ENCODE measurements at regions not wholly inside any gene's neighbourhood (a gene's known extent, or its start where the extent isn't known, plus 50 kb on each side); places are given as distances from the start of the nearest gene placed in this dataset.

DNA sequence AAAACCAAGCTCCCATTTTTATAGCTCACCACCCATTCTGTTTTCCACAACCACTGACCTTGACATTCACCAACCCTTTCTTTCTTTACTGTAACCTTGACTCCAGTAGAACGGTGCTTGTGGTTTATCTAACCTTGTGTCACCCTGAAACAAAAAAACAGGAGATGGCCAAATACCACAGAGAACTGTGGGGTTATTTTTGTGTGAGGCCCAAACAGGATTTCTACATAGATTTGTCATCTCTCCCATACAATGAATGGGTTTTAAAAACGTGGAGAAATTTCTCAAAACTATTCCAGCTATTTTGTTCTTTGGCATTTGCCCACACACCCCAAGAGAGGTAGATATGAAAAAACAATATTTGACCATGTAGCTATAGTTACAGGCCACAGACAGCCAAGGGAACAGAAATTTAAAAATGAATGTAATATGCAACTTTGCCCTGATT is 231.3 kb upstream of the TANK start:
- H3K27ac ChIP-seq (ENCODE audit: insufficient read depth, low read length, poor library complexity, severe bottlenecking) = no peak overlapping the region

DNA sequence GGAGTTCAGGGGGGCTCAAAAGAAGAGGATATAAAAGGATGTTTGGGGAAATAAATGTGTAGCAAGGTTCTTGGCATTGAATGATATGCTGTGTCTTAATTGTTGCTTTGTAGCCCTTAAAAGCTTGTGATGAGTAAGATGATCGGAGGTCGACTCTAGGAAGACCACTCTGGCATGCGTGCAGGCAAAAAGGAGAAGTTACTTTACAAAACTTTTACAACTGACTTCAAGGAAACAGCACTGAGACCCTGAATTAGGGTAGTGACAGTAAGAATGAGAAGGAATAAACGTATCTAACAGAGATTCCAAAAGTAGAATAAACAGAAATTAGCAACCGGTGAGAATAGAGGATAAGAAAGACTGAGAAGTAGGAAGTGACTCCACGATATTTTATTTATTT is 228.7 kb upstream of the TANK start:
- no peak for DNase-seq
- no peak overlapping the region for H3K27ac ChIP-seq (ENCODE audit: insufficient read depth, low read length, poor library complexity, severe bottlenecking)
- H3K36me3 ChIP-seq (ENCODE audit: control insufficient read depth, insufficient read depth, low read length) = no peaks in the 10 kb centered on the region
- no peaks in the 10 kb centered on the region for H3K4me1 ChIP-seq (ENCODE audit: control insufficient read depth, insufficient read depth, low read length, poor library complexity, severe bottlenecking)
- no peaks in the 10 kb centered on the region for H3K9me3 ChIP-seq (ENCODE audit: control insufficient read depth, low read length)
- H3K4me3 ChIP-seq (ENCODE audit: insufficient read depth, low read depth, low read length, poor library complexity, severe bottlenecking) = no peak overlapping the region
- H3K27me3 ChIP-seq (replicated peaks; ENCODE audit: control insufficient read depth, insufficient read depth, low read length, poor library complexity, severe bottlenecking) = no peaks in the 10 kb centered on the region

More for the DNA sequence above, 231.3 kb upstream of the TANK start:
- no peaks in the 10 kb centered on the region for H3K4me1 ChIP-seq (ENCODE audit: control insufficient read depth, insufficient read depth, low read length, poor library complexity, severe bottlenecking)
- DNase-seq = no peak
- H3K4me3 ChIP-seq (ENCODE audit: insufficient read depth, low read depth, low read length, poor library complexity, severe bottlenecking) = no peak overlapping the region
- H3K36me3 ChIP-seq (ENCODE audit: control insufficient read depth, insufficient read depth, low read length) = no peaks in the 10 kb centered on the region
- H3K9me3 ChIP-seq (ENCODE audit: control insufficient read depth, low read length) = no peaks in the 10 kb centered on the region
- H3K27me3 ChIP-seq (replicated peaks; ENCODE audit: control insufficient read depth, insufficient read depth, low read length, poor library complexity, severe bottlenecking) = no peaks in the 10 kb centered on the region

DNA sequence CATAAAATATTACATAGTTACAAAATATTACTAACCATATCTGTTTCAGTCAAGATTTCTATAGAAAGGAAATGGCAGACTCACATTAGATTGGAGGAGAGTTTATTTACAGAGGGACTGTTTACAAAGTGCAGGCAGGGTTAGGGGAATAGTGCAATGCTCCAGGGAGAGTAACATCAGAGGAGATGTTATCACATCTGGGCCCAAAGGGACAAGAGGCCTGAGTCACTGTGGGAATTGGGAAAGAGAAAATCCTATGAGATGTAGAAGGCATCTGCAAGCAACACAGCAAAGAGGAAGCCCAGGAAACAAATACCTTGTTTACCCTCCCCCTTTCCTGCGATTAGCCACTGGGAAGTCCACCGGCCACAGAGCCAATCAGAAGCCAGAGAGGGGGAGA is 227.3 kb upstream of the TANK start:
- Histone ChIP-seq H3K27me3 (replicated peaks; ENCODE audit: control insufficient read depth, insufficient read depth, low read length, poor library complexity, severe bottlenecking) (no peaks in the 10 kb centered on the region), H3K27ac (ENCODE audit: insufficient read depth, low read length, poor library complexity, severe bottlenecking) (no peak overlapping the region), H3K4me1 (ENCODE audit: control insufficient read depth, insufficient read depth, low read length, poor library complexity, severe bottlenecking) (no peaks in the 10 kb centered on the region), H3K9me3 (ENCODE audit: control insufficient read depth, low read length) (no peaks in the 10 kb centered on the region), H3K36me3 (ENCODE audit: control insufficient read depth, insufficient read depth, low read length) (no peaks in the 10 kb centered on the region), H3K4me3 (ENCODE audit: insufficient read depth, low read depth, low read length, poor library complexity, severe bottlenecking) (no peak overlapping the region)
- no peak for DNase-seq

DNA sequence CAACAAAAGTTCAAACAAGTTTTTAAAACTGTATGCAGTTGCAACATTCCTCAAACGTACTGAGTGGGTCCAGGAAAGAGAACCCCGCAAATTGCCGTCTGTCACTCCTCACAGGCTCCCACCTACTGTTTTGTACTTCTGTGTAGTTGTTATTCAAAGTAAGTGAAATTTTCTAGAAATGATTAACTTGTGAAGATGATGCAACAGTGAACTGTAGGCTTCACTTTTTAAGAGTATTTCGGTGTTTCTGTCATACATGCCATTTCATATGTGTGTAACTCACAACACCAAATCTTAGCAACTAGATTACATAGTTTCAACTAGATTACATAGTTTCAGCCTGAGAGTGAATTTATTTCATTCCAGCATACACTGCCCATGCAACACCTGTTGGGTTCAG is 226.0 kb upstream of the TANK start:
- Histone ChIP-seq H3K4me3 (ENCODE audit: insufficient read depth, low read depth, low read length, poor library complexity, severe bottlenecking) (no peak overlapping the region), H3K27ac (ENCODE audit: insufficient read depth, low read length, poor library complexity, severe bottlenecking) (no peak overlapping the region), H3K9me3 (ENCODE audit: control insufficient read depth, low read length) (no peaks in the 10 kb centered on the region), H3K4me1 (ENCODE audit: control insufficient read depth, insufficient read depth, low read length, poor library complexity, severe bottlenecking) (no peaks in the 10 kb centered on the region), H3K36me3 (ENCODE audit: control insufficient read depth, insufficient read depth, low read length) (no peaks in the 10 kb centered on the region), H3K27me3 (replicated peaks; ENCODE audit: control insufficient read depth, insufficient read depth, low read length, poor library complexity, severe bottlenecking) (no peaks in the 10 kb centered on the region)
- DNase-seq = no peak

DNA sequence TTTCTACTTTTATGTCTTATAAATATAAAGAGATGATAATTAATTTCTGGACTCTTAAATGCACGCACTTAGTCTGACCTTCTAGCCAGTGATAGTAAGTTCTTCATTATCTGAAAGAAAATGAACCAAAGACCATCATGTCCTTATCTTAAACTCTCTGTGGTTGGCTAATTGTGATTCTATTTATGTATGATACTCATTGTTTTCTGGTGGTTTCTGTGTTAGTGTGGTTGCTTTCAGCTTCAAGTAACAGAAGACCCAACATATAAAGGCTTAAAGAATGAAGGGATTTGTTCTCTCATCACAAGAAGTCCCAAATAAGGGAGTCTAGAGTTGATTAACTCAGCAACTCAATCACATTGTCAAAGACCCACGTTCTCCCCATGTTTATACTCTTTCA is 225.2 kb upstream of the TANK start:
- Histone ChIP-seq H3K4me1 (ENCODE audit: control insufficient read depth, insufficient read depth, low read length, poor library complexity, severe bottlenecking) (no peaks in the 10 kb centered on the region), H3K27me3 (replicated peaks; ENCODE audit: control insufficient read depth, insufficient read depth, low read length, poor library complexity, severe bottlenecking) (no peaks in the 10 kb centered on the region), H3K36me3 (ENCODE audit: control insufficient read depth, insufficient read depth, low read length) (no peaks in the 10 kb centered on the region), H3K27ac (ENCODE audit: insufficient read depth, low read length, poor library complexity, severe bottlenecking) (no peak overlapping the region), H3K9me3 (ENCODE audit: control insufficient read depth, low read length) (no peaks in the 10 kb centered on the region), H3K4me3 (ENCODE audit: insufficient read depth, low read depth, low read length, poor library complexity, severe bottlenecking) (no peak overlapping the region)
- no peak for DNase-seq

DNA sequence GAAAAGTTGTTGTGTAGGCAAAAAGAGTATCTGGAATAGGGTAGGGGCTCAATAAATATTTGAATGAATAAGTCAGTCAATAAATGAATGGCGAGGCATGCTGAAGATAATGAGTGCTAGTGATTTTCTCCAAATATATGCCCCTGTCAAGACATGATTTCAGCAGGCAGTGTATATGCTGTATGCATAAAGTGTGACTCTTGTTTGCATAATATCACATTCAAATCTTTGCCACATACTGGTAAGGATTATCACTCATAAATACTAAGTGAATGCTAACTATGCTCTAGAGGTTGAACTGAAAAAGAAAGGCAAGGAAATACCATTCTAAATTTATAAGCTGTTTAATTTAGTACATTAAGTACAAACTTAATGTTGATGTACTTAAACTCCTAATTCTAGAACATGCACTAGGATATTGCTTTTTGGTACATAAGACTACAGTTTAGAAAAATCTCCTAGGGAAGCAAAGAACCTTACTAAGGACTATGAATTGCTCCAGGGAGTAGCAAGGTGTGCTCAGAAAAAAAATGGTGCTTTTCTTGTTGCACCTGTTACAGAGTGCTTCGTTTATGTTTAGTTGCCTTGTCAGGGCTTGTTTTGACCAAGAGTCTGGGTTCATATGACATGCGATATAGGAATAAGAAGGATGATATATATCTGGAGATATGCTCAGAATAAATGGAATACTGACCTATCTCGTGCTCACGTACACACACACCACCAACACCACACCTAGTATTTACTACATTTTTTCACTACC is 224.0 kb upstream of the TANK start:
- Histone ChIP-seq H3K36me3 (ENCODE audit: control insufficient read depth, insufficient read depth, low read length) (no peaks in the 10 kb centered on the region), H3K9me3 (ENCODE audit: control insufficient read depth, low read length) (no peaks in the 10 kb centered on the region), H3K27ac (ENCODE audit: insufficient read depth, low read length, poor library complexity, severe bottlenecking) (no peak overlapping the region), H3K4me3 (ENCODE audit: insufficient read depth, low read depth, low read length, poor library complexity, severe bottlenecking) (no peak overlapping the region), H3K4me1 (ENCODE audit: control insufficient read depth, insufficient read depth, low read length, poor library complexity, severe bottlenecking) (no peaks in the 10 kb centered on the region), H3K27me3 (replicated peaks; ENCODE audit: control insufficient read depth, insufficient read depth, low read length, poor library complexity, severe bottlenecking) (no peaks in the 10 kb centered on the region)
- DNase-seq = no peak

DNA sequence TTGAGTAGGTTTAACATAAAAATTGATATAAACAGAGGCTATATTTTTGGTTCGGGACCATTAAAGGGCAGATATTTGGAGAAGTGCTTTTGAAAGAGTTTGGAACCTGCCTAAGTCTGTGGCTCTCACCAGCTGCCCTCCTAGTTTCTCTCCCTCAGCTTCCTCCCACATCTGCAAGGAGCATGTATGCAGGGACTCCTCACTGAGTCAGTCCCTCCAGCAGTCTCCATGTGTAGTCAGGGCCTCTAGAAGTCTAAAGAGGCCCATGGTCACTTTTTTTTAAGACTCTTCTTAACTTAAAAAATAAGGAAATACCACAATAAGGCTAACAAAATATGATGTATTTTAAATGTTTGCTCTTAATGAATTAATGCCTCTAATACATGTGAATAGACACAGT is 220.0 kb upstream of the TANK start:
- no peak for DNase-seq
- no peaks in the 10 kb centered on the region for H3K27me3 ChIP-seq (replicated peaks; ENCODE audit: control insufficient read depth, insufficient read depth, low read length, poor library complexity, severe bottlenecking)

DNA sequence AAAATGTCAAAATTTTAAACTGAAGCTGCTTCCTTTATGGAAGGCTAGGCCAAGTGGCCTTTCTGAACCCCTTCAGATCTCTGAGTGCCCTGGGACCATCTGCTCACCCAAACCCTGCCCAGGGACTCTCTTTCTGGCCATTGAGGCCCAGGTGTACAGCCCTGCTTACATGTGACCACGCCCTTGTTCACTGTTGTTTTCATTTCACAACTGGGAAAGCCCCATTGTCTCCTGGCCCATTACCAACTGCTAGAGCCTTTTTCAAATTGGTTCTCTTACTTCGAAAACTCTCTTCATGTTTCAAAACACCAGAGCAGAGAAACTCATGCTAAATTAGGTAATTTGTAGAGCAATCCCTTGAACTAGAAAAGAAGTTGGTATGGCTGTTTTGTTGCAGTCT is 219.5 kb upstream of the TANK start:
- Histone ChIP-seq H3K4me1 (ENCODE audit: control insufficient read depth, insufficient read depth, low read length, poor library complexity, severe bottlenecking) (no peaks in the 10 kb centered on the region), H3K9me3 (ENCODE audit: control insufficient read depth, low read length) (no peaks in the 10 kb centered on the region), H3K27me3 (replicated peaks; ENCODE audit: control insufficient read depth, insufficient read depth, low read length, poor library complexity, severe bottlenecking) (no peaks in the 10 kb centered on the region), H3K4me3 (ENCODE audit: insufficient read depth, low read depth, low read length, poor library complexity, severe bottlenecking) (no peak overlapping the region), H3K27ac (ENCODE audit: insufficient read depth, low read length, poor library complexity, severe bottlenecking) (no peak overlapping the region), H3K36me3 (ENCODE audit: control insufficient read depth, insufficient read depth, low read length) (no peaks in the 10 kb centered on the region)
- peak in 1 of 3 donors; percentile 0 for DNase-seq

More for the DNA sequence above, 220.0 kb upstream of the TANK start:
- Histone ChIP-seq H3K4me3 (ENCODE audit: insufficient read depth, low read depth, low read length, poor library complexity, severe bottlenecking) (no peak overlapping the region), H3K36me3 (ENCODE audit: control insufficient read depth, insufficient read depth, low read length) (no peaks in the 10 kb centered on the region), H3K4me1 (ENCODE audit: control insufficient read depth, insufficient read depth, low read length, poor library complexity, severe bottlenecking) (no peaks in the 10 kb centered on the region), H3K27ac (ENCODE audit: insufficient read depth, low read length, poor library complexity, severe bottlenecking) (no peak overlapping the region), H3K9me3 (ENCODE audit: control insufficient read depth, low read length) (no peaks in the 10 kb centered on the region)

DNA sequence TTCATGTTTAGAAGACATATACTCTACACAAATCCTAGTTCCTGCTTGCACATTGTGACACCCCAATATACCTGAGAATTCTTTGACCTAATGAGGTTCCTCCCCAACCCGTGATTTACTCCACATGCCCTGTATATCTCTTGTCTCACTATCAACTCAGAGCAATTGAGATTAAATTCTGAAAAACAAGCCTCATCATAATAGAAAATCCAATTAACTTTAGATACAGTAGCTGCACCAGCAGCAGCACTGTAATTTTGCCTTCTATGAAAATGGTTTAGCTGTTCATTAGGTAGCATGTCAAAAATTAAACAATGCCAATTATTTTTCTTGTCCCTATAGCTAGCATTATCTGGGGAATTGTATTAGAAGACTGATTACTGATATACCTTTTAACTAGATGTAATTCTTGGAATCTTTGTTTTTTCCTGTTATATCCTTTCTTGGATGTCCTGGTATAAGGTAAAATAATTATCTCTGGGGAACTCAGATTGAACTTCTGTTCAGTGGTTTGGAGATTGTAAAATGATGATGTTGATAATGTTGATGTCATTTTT is 218.9 kb upstream of the TANK start:
- DNase-seq = no peak
- no peaks in the 10 kb centered on the region for H3K4me1 ChIP-seq (ENCODE audit: control insufficient read depth, insufficient read depth, low read length, poor library complexity, severe bottlenecking)
- H3K27ac ChIP-seq (ENCODE audit: insufficient read depth, low read length, poor library complexity, severe bottlenecking) = no peak overlapping the region
- no peaks in the 10 kb centered on the region for H3K36me3 ChIP-seq (ENCODE audit: control insufficient read depth, insufficient read depth, low read length)
- H3K4me3 ChIP-seq (ENCODE audit: insufficient read depth, low read depth, low read length, poor library complexity, severe bottlenecking) = no peak overlapping the region
- no peaks in the 10 kb centered on the region for H3K27me3 ChIP-seq (replicated peaks; ENCODE audit: control insufficient read depth, insufficient read depth, low read length, poor library complexity, severe bottlenecking)
- H3K9me3 ChIP-seq (ENCODE audit: control insufficient read depth, low read length) = no peaks in the 10 kb centered on the region

DNA sequence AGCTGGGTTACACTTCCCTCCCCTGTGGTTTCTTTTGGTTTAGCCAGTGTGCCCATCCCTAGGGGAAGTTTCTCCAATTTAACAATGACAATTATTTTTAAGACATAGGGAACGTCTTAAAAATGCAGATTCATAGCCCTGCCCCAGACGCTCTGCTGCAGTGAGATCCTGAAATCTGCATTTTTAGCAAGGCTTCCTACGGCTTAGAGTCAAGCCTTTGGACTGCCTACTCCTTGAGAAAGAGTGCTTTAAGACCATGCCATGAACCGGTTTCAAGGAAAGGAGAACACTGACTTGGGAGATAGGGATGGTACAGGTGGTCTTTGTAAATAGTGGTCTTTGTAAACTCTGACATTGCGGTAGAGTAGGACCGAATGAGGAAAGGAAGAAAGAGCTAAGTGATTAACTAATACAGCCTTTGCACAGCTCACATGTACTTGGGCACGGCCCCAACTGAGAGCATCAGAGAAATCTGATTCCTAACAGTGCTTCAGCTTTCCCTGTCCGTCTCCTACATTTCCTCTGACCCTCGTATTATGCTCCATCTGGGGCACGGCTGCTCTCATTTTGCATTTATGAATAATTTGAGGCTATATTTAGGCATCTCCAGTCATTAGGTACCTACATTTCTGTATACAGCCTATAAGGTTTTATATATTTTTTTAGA is 217.6 kb upstream of the TANK start:
- Histone ChIP-seq H3K36me3 (ENCODE audit: control insufficient read depth, insufficient read depth, low read length) (no peaks in the 10 kb centered on the region), H3K27ac (ENCODE audit: insufficient read depth, low read length, poor library complexity, severe bottlenecking) (no peak overlapping the region), H3K9me3 (ENCODE audit: control insufficient read depth, low read length) (no peaks in the 10 kb centered on the region), H3K4me1 (ENCODE audit: control insufficient read depth, insufficient read depth, low read length, poor library complexity, severe bottlenecking) (no peaks in the 10 kb centered on the region), H3K27me3 (replicated peaks; ENCODE audit: control insufficient read depth, insufficient read depth, low read length, poor library complexity, severe bottlenecking) (no peaks in the 10 kb centered on the region), H3K4me3 (ENCODE audit: insufficient read depth, low read depth, low read length, poor library complexity, severe bottlenecking) (no peak overlapping the region)
- no peak for DNase-seq

Data from effector memory CD4-positive, alpha-beta T cell (primary cell).